NCI-H1092 treated with DMSO at 0.1 percent for 48 hours (cell line): ENCODE measurements at regions not wholly inside any gene's neighbourhood (a gene's known extent, or its start where the extent isn't known, plus 50 kb on each side); places are given as distances from the start of the nearest gene placed in this dataset.
"Not testable (repeated sequence)": the region's sequence is repeated elsewhere in the genome, so short reads cannot be mapped to it uniquely, and the experiment has no call there.

Experiments used
- DNase-seq: peaks from one replicate; lab custom pipeline; 2025; lab: John Stamatoyannopoulos, UW

DNA sequence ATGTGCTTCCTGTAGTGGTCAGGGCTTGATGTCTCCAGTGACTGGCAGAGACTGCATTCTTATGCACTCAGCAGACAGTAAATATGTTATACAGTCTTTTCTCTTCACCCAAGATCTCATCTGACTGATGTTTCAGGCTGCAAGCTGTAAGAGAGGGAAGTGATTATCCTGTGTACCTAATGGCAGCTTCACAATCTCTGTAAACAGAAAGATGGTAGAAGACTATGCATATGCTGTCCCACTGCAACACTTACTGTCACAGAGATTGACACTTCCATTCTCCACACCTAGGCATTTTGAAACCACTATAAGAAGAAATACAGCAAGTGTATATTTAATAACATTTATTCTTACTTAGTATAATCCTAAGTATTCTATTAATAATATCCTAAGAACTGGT, 97.6 kb upstream of the ANXA1 start:
- DNase-seq = no peak

DNA sequence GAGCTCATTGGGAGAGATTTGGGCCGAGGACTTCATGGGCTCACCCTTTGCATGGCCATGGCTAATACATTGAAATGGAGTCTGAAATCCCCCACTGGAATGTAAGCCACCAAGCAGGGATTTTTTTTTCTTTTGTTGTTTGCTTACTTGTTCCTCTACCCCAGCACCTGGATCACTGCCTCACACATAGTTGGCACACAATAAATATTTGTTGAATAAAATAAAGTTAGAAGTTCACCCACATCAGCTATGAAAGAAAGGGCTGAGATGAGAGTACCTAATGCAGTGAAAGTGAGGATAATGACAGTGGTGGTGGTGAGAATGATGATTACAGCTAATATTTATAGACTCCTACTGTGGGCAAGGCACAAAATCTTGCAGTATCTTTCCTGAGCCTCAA, 98.1 kb upstream of the ANXA1 start:
- no peak for DNase-seq

DNA sequence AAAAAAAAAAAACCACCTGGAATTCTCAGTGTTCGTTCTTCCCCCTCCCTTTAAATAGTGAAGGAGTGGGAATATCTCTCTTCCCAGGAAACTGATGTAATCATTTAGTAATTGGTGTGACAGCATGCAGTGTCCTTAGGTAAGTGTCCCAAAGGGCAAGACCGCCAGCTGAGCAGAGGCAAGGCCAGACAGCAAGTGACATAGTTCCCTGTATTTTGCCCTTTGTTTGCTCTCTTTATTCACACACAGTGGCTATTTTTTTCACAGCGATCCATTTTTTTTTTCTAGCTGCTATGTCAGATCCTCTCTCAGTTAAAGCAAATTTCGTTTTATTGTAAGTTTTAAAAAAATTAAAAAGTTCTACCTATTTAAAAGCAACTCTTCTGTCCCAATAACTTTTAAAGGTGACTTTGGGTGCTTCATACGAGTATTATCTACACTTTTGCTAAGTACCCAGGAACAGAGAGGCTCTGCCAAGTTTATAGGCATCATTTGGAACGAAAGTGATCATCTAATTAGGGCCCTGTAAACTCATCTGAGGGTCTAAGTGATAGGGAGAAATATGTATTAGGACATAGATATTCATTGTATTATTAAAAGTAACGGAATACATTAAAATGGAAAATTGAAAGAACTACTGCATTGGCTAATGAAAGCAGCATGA, 98.2 kb upstream of the ALDH1A1 start:
- DNase-seq = no peak

DNA sequence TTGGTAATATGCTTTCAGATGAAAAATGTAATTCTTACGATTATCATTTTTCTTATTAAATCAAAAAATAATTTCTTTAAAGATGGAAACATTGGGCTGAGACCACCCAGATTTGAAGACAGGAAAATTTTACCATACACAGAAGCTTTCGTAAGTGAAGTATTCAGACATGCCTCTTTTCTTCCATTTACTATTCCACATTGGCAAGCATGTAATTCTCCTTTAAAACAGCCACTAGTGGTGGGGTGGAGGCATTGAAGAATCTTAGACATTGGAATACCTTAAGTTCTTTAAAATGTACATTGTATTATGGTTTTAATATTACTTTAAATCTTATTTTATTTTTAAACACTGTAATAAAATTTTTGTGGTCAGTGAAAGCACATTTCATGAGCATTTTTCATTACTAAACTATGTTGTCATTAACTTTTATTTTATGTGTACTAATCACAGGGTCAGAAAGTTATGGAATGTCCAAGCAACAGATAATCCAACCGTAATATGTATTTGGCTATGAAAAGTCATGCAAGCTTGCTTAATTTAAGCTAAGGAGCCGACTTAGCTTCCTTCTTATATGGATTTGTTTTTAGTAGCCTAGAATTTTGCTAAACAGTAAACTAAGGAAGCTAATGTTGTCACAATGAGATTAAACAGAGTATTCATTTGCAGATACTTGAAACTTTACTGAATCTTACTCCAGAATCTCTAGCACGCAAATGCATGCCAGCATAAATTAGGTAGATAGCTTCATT, 97.4 kb upstream of the ALDH1A1 start:
- DNase-seq = no peak

DNA sequence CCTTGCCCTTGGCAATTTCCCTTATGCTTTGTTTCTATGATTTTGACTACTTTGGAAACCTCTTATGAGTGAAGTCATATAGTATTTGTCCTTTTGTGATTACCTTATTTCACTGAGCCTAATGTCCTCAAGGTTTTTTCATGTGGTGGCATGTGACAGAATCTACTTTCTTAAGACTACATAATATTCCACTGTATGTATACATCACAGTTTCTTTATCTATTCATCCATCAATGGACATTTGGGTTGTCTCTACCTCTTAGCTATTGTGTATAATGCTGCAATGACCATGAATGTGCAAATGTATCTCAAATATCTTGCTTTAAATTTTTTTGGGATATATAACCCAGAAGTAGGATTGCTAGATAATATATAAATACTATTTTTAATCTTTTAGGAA, 96.4 kb upstream of the ALDH1A1 start:
- DNase-seq = no peak

DNA sequence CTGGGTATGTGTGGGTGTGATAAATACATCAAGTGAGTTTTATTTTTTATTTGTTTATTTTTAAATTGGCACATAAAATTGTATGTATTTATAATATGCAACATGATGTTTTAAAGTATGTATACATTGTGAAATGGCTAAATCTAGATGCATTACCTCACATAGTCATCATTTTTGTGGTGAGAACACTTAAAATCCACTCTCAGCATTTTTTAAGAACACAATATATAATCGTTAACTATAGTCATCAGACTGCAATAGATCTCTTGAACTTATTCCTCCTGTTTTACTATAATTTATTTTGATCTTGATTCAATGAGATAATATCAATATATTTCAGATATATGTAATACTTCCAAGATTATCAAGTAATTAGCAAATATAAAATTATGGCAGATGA, 93.9 kb upstream of the ALDH1A1 start:
- no peak for DNase-seq

DNA sequence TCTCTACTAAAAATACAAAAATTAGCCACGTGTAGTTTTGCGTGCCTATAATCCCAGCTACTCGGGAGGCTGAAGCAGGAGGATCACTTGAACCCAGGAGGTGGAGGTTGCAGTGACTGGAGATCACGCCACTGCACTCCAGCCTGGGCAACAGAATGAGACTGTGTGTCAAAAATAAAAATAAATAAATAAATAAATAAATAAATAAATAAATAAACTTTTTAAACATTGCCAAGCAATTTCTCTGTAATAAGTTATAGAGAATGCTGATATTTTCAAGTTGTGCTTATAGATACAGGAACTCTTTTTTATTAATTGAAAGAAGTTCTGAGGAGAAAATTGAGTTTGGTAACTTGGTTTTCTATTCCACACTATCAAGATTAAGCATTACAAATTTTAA, 91.9 kb upstream of the ALDH1A1 start:
- DNase-seq = not testable (repeated sequence)

DNA sequence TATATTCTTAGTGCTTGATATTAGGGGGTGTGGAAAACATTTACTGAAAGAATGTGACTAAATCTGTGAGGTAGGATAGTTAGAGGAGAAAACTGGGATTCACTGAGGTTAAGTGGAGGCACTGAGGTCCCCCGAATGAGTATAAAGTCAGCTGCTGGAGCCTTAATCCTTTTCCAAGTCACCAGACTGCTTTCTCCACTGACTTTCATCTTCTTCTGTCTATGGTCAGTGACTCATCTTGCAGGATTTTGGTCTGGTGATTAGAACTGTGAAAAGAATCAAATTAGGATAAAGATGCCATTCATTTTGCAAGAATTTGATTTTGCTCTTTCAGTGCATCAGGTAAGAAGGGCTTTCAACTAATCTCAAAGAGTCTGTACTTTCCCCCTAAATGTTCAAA, 89.3 kb upstream of the ALDH1A1 start:
- DNase-seq = no peak

DNA sequence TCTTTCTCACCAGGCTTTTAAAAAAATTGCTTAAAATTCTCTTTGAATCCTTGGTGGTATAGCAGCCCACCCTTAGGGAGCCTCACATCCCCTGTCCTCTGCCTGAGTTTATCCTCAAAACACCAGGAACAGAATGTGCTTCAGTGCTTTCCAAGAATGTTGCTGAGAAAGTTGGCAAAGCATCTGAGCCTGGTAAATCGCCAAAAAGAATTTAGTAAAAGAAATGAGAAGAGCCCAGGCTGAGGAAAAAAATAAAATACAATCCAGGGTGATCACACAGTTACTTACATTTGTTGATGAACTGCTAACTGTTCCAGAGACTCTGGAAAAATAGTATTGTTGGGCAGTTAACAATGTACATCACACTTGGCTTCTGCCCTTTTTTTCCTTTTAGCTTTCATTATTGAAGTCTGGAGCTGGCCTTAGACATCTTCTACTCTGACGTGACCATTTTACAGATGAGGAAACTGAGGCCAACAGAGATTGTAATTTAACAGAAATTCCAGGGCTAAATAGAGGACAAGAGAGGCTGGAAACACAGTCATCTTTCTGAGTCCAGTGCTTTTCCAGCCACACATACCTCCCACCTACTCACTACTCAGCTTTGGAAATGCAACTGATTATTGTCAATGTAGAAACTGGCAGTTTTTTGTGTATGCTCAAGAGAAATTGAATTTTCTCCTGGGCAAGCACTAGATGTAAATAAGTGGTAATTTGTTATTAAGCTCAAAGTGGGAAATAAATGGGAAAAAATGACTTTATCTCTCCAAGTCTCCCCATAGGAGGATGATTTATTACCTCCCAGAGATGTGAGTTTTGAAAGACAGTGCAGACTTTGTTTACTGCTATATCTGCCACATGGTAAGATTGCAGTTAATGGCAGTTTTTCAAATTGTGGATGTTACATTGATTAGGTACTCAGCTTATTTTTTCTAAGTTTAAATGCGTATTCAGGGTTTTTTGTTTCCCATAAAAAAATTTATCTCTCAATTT, 86.7 kb upstream of the ALDH1A1 start:
- no peak for DNase-seq

DNA sequence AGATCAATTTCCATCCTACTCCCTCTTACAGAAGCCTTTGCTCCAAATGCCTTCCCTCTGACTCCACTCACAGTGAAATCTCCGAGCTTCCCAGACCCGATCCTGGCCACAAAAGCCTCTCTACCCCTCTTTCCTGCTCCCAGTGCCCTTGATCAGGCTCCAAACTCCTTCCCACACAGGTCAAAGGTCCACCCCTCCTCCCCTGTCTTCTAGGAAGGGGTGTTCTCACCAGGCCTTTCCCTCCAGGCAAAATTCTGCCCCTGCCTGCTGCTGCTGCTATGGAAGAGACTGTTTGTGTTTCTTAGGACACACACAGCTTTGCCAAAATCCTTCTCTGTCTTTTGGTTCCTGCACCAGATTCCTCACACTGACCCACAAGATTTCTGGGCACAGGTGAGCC, 85.8 kb upstream of the ALDH1A1 start:
- DNase-seq = no peak

DNA sequence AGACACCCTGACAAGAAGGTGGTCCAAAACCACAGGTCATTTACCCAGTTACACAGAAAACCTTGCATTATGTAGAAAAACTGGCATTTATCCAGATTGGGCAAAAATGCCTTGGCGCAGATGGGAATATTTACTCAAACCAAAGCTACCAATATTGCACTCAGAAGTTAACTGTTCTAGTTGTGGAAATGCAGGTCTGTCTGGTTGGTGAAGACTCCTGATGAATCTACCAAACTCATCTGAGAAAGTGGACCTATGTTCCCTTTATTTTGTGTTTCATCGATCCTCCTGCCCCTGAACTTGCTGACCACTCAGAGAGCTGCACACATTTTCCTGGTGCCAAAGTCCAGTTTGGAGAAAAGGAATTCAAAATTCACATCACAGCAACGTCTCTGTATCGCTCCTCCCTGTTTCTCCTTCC, 85.2 kb upstream of the ALDH1A1 start:
- DNase-seq = no peak

DNA sequence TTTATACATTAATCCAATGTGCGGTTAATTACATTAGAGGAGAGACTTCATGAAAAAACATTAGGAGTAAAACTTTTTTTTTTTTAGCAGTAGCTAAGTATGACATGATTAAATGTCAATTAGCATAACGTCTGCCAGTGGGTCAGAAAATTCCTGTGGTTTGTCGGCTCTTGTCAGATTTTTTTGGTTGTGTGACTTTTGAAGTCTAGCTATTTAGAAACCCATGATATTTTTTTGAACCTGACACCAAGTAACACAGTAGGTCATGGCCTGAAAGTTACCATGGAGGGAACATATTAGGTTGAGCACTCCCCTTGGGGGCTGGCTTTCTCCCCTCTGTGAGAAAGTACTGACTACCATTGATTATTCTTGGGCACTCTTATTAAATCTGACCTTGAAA, 84.8 kb upstream of the ALDH1A1 start:
- no peak for DNase-seq

DNA sequence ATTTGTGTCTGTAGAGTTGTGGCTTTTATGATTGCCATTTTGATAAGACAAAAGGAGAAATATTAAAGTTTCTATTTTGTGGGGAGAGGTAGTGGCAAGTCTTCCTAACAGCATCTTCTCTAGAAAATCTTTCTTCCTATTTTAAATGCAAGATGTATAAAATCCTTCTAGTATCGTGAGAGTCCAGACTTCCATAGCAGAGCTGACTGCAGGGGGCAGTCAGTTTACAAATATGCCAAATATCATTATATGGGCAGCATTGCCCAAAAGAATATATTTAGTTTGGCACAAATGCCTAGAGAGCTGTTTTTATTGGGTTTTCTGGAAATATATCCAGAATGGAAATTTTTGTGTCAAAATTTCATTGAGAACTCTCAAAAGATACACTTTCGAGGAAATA, 82.1 kb upstream of the ALDH1A1 start:
- no peak for DNase-seq

DNA sequence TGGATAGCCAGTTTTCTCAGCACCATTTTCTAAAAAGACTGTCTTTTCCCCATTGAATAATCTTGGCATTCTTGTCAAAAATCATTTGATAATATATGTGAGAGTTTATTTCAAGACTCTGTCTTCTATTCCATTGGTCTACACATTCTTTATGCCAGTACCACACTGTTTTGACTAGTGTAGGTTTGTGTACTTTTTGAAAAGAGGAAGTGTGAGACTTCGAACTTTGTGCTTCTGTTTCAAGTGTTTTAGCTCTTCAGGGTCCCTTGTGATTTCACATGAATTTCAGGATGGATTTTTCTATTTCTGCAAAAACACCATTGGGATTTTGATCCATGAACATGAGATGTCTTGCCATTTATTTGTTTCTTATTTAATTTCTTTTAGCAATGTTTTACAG, 78.5 kb upstream of the ALDH1A1 start:
- DNase-seq = no peak

DNA sequence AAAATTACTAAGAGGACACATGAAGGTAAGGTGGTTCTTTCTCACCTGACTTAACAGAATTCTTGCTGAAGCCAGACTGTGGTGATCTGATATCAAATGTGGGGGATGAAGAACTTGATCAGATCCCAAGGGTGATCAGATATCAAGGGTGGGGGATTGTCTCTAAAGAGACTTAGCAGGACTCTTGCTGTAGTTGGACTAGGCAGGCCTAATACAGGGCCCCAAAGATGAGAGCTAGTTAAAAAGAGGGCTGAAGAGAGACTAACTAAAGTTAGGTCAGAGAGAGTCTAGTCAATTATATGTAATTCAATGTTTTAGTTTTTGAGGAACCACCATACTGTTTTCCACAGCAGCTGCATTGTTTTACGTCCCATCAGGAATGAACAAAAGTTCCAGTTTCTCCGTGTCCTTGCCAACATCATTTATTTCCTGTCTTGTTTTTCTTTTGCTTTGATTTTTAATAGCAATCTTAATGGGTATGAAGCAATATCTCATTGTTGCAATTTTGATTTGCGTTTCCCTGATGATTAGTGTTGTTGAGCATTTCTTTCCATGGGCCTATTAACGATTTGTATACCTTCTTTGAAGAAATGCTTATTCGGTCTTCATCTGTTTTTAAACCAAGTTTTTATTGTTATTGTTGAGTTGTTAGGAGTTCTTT, 77.6 kb upstream of the ALDH1A1 start:
- no peak for DNase-seq

DNA sequence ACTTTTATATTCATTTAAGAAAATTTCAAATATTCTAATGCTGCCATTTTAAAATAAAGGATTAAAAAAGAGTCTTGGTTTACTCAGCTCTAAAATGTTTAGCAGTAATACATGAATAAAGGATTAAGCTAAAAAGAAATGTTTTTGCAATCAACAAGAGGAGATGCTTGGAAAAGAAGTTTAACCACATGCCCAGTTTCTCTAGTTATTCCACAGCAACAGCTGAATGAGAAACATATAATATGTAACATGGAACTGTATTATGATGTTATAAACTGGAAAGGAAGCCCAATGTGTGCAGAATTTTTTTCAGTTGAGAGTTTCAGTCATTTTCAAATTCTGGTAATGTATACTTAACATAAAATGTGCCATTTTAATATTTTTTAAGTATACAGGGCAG, 76.5 kb upstream of the ALDH1A1 start:
- no peak for DNase-seq

DNA sequence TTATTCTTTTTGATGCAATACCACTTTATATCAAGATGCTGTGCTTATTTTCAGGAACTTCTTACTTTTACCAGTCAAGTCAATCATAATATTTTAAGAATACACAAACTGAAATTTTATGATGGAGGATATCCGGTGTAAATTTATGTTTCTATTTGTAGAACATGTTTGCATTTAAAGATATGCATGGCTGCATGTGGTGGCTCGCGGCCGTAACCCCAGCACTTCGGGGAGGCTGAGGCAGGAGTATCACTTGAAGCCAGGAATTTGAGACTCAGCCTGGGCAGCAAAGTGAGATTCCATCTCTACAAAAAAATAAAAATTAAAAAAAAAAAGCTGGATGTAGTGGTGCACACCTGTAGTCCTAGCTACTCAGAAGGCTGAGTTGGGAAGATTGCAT, 73.5 kb upstream of the ALDH1A1 start:
- DNase-seq = no peak

DNA sequence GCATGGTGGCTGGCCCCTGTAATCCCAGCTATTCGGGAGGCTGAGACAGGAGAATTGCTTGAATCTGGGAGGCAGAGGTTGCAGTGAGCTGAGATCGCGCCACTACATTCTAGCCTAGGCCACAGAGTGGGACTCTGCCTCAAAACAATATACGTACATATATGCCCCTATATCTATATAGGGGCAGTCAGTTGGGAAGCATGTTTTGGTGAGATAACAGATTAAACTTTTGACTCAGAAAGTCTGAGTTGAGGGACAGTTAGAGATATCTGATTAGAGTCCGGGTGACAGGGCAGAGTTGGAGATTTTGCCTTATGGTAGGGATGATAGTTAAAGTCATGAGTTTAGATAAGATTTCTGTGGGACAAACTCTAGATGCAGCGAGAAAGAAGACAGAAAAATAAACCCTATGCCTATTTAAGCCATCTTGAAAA, 71.8 kb upstream of the ALDH1A1 start:
- no peak for DNase-seq

DNA sequence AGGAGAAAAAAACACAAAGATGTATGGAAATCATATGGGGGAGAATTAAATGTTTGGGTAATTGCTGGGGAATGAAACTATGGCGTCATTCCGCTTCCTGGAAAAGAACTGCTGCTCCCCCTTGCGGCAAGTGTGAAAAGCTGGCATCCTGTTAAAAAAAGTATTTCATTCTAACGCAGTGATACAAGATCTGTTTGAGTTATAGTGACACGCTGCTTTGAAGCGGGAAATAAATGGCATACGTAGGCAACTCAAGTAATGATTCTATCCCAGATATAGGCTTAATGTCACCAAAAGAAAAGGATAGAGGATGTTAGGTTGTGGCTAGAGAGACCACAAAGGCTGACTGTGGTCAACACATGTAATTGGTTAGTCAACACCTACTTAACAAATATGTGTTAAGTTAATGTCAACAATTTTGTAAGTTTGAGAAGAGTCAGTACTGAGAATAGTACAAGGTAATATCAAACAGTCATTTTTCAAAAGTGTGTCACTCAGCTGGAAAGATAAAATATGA, 70.2 kb upstream of the ALDH1A1 start:
- DNase-seq = peak; percentile 52

DNA sequence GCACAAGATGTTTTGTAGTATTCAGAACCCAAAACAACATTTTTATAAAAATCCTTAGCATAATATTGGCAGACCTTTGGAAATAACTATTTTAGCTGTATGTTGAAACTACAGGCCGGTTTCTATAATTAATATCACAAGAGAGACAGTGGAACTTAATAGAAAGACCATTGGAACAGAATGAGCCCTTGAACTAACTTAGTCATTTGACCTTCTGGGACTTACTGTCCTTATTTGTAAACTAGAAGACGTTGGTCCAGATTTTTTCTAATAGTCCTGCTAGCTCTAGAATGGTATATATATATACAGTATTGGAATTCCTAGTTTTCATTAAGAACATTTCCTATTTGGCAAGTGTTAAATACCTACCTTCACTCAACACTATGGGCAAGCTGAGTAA, 69.5 kb upstream of the ALDH1A1 start:
- no peak for DNase-seq

DNA sequence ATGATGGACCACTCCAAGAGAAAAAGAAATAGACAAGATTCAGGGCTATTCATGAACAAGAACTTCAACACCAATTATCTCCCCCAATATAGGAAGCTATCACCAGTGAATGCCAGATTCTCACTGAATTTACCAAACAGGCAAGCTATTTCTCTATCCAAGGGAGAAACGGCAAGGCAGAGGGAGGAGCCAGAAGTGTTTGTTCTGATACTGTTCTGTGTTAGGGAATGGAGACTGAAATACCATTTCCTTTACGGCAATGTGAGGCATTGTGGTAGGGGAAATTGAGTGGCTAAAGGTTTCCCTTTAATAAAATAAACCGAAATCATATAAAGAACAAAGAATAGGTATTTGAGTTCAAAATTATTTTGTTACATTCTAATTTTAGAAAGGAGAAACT, 68.0 kb upstream of the ALDH1A1 start:
- no peak for DNase-seq

DNA sequence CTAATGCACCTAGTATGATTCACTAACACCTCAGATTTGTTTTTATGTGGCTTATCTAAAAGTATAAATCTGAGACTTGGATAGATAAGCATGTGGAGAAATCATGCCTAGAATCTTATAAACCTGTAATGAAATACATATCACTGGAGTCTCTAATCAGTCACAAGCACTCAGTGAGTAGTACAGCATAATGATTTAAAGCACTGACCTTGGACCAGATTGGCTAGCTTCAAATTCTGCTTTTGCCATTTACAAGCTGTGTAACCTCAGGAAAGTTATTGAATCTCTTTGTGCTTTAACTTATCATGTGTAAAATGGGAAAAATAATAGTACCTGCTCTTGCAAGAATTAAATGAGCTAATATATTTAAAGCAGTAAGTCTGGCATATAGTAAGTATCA, 61.2 kb upstream of the ALDH1A1 start:
- DNase-seq = no peak
